GM23338 (cell line): ENCODE measurements at regions not wholly inside any gene's neighbourhood (a gene's known extent, or its start where the extent isn't known, plus 50 kb on each side); places are given as distances from the start of the nearest gene placed in this dataset.

Source experiments
- ATAC-seq: fragments of 200-7000 bp; cut with Tn5 transposase; 3 replicates; pipeline ENCODE4 v1.9.1; 2020
- DNase-seq: peaks from one replicate; pipeline ENCODE4 v3.0.0-alpha.2; 2015; ENCODE audit warnings: low spot score
- H2AFZ ChIP-seq: fragments of 200-600 bp; sonication (generic); 2 replicates; pipeline ENCODE4 v1.8.0; 2016; ENCODE audit warnings: antibody characterized with exemption, mild to moderate bottlenecking, moderate library complexity
- H3F3A ChIP-seq: fragments of 200-600 bp; sonication (generic); replicated peaks from 2 replicates; pipeline ENCODE4 v1.8.0; 2017; ENCODE audit warnings: antibody characterized with exemption, mixed run types, low read depth
- H3K27ac ChIP-seq: fragments of 200-600 bp; sonication (generic); 2 replicates; pipeline ENCODE4 v1.6.1; 2016; ENCODE audit warnings: low read depth
- H3K27me3 ChIP-seq: fragments of 200-600 bp; sonication (generic); 2 replicates; pipeline ENCODE4 v1.8.0; 2016; ENCODE audit warnings: mild to moderate bottlenecking, mixed run types, moderate library complexity; ENCODE audit not compliant: insufficient read depth
- H3K36me3 ChIP-seq: fragments of 200-600 bp; sonication (generic); 2 replicates; pipeline ENCODE4 v1.8.0; 2016; ENCODE audit warnings: mild to moderate bottlenecking; ENCODE audit not compliant: insufficient read depth
- H3K4me1 ChIP-seq: fragments of 200-600 bp; sonication (generic); 2 replicates; pipeline ENCODE4 v1.8.0; 2016; ENCODE audit warnings: mild to moderate bottlenecking, moderate library complexity; ENCODE audit not compliant: insufficient read depth
- H3K4me2 ChIP-seq: fragments of 200-600 bp; sonication (generic); 2 replicates; pipeline ENCODE4 v1.7.1; 2017; ENCODE audit warnings: mixed run types
- H3K4me3 ChIP-seq: fragments of 200-600 bp; sonication (generic); 2 replicates; pipeline ENCODE4 v1.6.1; 2016; ENCODE audit warnings: mixed run types
- H3K79me2 ChIP-seq: fragments of 200-600 bp; sonication (generic); replicated peaks from 2 replicates; pipeline ENCODE4 v1.8.0; 2017; ENCODE audit warnings: mild to moderate bottlenecking; ENCODE audit not compliant: insufficient read depth
- H3K9me2 ChIP-seq: fragments of 200-600 bp; sonication (generic); 2 replicates; pipeline ENCODE4 v1.8.0; 2017; ENCODE audit not compliant: insufficient read depth
- H4K20me1 ChIP-seq: fragments of 200-600 bp; sonication (generic); replicated peaks from 2 replicates; pipeline ENCODE4 v1.8.0; 2017; ENCODE audit warnings: mild to moderate bottlenecking; ENCODE audit not compliant: insufficient read depth
- H3K27ac Mint-ChIP-seq: 2 replicates; pipeline ENCODE4 v1.8.0; 2020; ENCODE audit warnings: inconsistent platforms, mild to moderate bottlenecking, moderate library complexity, mixed read lengths
- H3K27me3 Mint-ChIP-seq: 3 replicates; pipeline ENCODE4 v1.8.0; 2022; ENCODE audit warnings: low read depth, mild to moderate bottlenecking, moderate library complexity, mixed read lengths, inconsistent platforms; ENCODE audit not compliant: insufficient read depth, poor library complexity
- H3K36me3 Mint-ChIP-seq: 3 replicates; pipeline ENCODE4 v1.8.0; 2021; ENCODE audit warnings: low read depth, mild to moderate bottlenecking, inconsistent platforms, moderate library complexity, mixed read lengths
- H3K4me1 Mint-ChIP-seq: 3 replicates; pipeline ENCODE4 v1.8.0; 2020; ENCODE audit warnings: mild to moderate bottlenecking, inconsistent platforms, mixed read lengths
- H3K4me3 Mint-ChIP-seq: 3 replicates; pipeline ENCODE4 v1.8.0; 2021; ENCODE audit warnings: moderate library complexity, mild to moderate bottlenecking, inconsistent platforms, mixed read lengths
- H3K9me3 Mint-ChIP-seq: 3 replicates; pipeline ENCODE4 v1.8.0; 2020; ENCODE audit warnings: moderate library complexity, mild to moderate bottlenecking, inconsistent platforms, mixed read lengths
- EZH2 ChIP-seq: fragments of 200-600 bp; sonication (generic); IDR thresholded peaks from one replicate; pipeline ENCODE4 v1.8.0; 2017; ENCODE audit warnings: antibody characterized with exemption, mild to moderate bottlenecking, low read depth; ENCODE audit not compliant: unreplicated experiment
- EZH2phosphoT487 ChIP-seq: fragments of 200-600 bp; sonication (generic); IDR thresholded peaks from one replicate; pipeline ENCODE4 v1.8.1; 2018; ENCODE audit warnings: antibody characterized with exemption; ENCODE audit not compliant: unreplicated experiment
- JUNB ChIP-seq: IDR thresholded peaks from one replicate; pipeline ENCODE4 v1.6.1; 2016; ENCODE audit warnings: antibody characterized with exemption; ENCODE audit not compliant: unreplicated experiment
- POLR2AphosphoS5 ChIP-seq: IDR thresholded peaks from 2 replicates; pipeline ENCODE4 v1.6.1; 2016; ENCODE audit warnings: antibody characterized with exemption, low read depth
- ZNF114 ChIP-seq: fragments of 250-450 bp; sonication (Bioruptor Pico); IDR thresholded peaks from 2 replicates; pipeline ENCODE4 v1.5.0; 2020; ENCODE audit warnings: mild to moderate bottlenecking, moderate library complexity
- ZNF331 ChIP-seq: fragments of 250-450 bp; sonication (Bioruptor Pico); IDR thresholded peaks from 2 replicates; pipeline ENCODE4 v1.5.0; 2020; ENCODE audit warnings: low read depth, mild to moderate bottlenecking, moderate library complexity
- ZNF462 ChIP-seq: fragments of 250-450 bp; sonication (Bioruptor Pico); IDR thresholded peaks from 2 replicates; pipeline ENCODE4 v1.5.0; 2020; ENCODE audit warnings: mild to moderate bottlenecking, moderate library complexity

- TF ChIP-seq ZNF462 (no peak), ZNF331 (CRISPR knock-in tag) (no peak), ZNF114 (CRISPR knock-in tag) (no peak), EZH2 (no peak), JUNB (no peak), POLR2AphosphoS5 (no peak)
Observed at GRCh38 chr5:180423598-180423997, 70.5 kb upstream of the GFPT2 start (continued).

GRCh38 chr5:180424094-180424493, 70.1 kb upstream of the CNOT6 start:
- peaks cover 3% of the 10 kb centered on the region; the same call in 1 of the 3 replicates for H3K9me3 Mint-ChIP-seq
- ATAC-seq: no peak
- DNase-seq: no peak
- Histone ChIP-seq H3K4me3 (no peak overlapping the region), H3K4me1 (no peaks in the 10 kb centered on the region), H4K20me1 (no peaks in the 10 kb centered on the region), H3K9me2 (no peaks in the 10 kb centered on the region), H3K36me3 (no peaks in the 10 kb centered on the region), H3F3A (no peaks in the 10 kb centered on the region), H3K4me2 (no peak overlapping the region), H3K27me3 (no peaks in the 10 kb centered on the region), H3K27ac (no peak overlapping the region), H3K79me2 (no peaks in the 10 kb centered on the region), H2AFZ (peak overlapping the region; percentile 64)
- H3K4me1 Mint-ChIP-seq: peaks cover 8% of the 10 kb centered on the region; the same call in 2 of the 3 replicates
- no peak overlapping the region; the same call in 1 of the 2 replicates for H3K27ac Mint-ChIP-seq
- H3K36me3 Mint-ChIP-seq: no peaks in the 10 kb centered on the region
- H3K27me3 Mint-ChIP-seq: peaks cover 7% of the 10 kb centered on the region
- TF ChIP-seq ZNF331 (CRISPR knock-in tag) (no peak), EZH2phosphoT487 (no peak)
- H3K4me3 Mint-ChIP-seq: no peak overlapping the region
